ENCODE measurements at regions not wholly inside any gene's neighbourhood (a gene's known extent, or its start where the extent isn't known, plus 50 kb on each side); places are given as distances from the start of the nearest gene placed in this dataset.

- no peak overlapping the region for H3K27ac Mint-ChIP-seq
- no peak overlapping the region for H3K4me3 Mint-ChIP-seq
- no peak for DNase-seq
- H3K36me3 Mint-ChIP-seq, result no peaks in the 10 kb centered on the region
- H3K27me3 Mint-ChIP-seq (ENCODE audit: low read depth in 3 of 3), result peaks cover 0 to 3% (median 0%) of the 10 kb centered on the region in 3 donors
- no peaks in the 10 kb centered on the region for H3K4me1 Mint-ChIP-seq
- peaks cover 0 to 33% (median under 1%) of the 10 kb centered on the region in 6 donors for H3K9me3 Mint-ChIP-seq
These were observed 416.8 kb upstream of the SPTLC3 start for GRCh38 chr20:12591949-12592470.

DNA sequence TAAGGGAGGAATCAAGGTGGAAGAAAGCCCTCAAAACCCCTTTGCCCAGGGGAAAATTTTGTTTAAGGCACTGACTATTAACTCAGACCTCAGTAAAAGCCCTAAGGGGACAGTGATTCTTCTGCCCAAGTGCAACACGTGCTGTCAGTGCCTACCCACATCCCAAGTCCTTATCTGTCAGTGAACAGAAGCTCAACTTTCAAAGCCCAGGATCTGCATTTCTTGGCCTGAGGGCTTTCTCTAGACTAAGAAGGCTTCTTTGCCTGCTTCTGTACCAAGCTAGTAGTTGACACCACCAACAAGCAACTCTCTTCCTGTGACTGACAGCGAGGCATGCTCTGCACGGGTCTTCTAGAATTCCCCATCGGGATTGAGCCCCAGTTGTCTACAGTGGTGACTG, 416.0 kb upstream of the SPTLC3 start:
- no peak overlapping the region for H3K4me3 Mint-ChIP-seq
- H3K27ac Mint-ChIP-seq, result no peak overlapping the region
- no peaks in the 10 kb centered on the region for H3K4me1 Mint-ChIP-seq
- H3K36me3 Mint-ChIP-seq, result no peaks in the 10 kb centered on the region
- DNase-seq, result no peak
- peaks cover 0 to 37% (median under 1%) of the 10 kb centered on the region in 6 donors for H3K9me3 Mint-ChIP-seq
- peaks cover 0 to 3% (median 0%) of the 10 kb centered on the region in 3 donors for H3K27me3 Mint-ChIP-seq (ENCODE audit: low read depth in 3 of 3)

DNA sequence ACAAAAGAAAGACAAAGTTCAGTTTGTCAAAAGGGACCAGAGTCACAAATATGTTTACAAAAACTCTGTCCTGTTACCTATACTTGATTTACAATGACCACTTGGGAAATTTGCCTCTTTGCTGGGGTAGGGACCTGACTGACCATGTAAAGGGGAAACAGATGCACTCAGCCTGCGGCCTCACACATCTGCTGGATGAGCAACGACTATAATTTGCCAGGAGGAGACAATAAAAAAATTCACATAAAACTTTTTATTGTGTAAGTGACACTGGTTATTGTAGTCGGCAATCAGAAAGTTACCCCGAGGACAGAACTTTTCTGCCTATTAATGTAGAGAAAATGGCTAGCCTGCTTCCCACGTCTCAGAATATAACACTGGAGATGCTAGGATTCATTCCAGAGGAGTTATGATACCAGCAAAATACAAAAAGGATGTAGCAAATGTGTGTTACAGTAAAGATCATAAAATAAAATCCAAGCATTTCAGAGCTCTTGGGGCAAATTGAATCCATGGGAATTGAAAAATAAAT, 415.4 kb upstream of the SPTLC3 start:
- DNase-seq, result no peak
- H3K9me3 Mint-ChIP-seq, result peaks cover 0 to 37% (median under 1%) of the 10 kb centered on the region in 6 donors
- no peak overlapping the region for H3K4me3 Mint-ChIP-seq
- H3K36me3 Mint-ChIP-seq, result no peaks in the 10 kb centered on the region
- H3K27me3 Mint-ChIP-seq (ENCODE audit: low read depth in 3 of 3), result peaks cover 0 to 3% (median 0%) of the 10 kb centered on the region in 3 donors
- H3K27ac Mint-ChIP-seq, result no peak overlapping the region
- H3K4me1 Mint-ChIP-seq, result no peaks in the 10 kb centered on the region

GRCh38 chr20:12594410-12595088, 414.2 kb upstream of the SPTLC3 start:
- Mint-ChIP-seq H3K4me3 (no peak overlapping the region), H3K27me3 (ENCODE audit: low read depth in 3 of 3) (peaks cover 0 to 1% (median 0%) of the 10 kb centered on the region in 3 donors), H3K27ac (no peak overlapping the region), H3K4me1 (no peaks in the 10 kb centered on the region), H3K9me3 (peaks cover 0 to 46% (median under 1%) of the 10 kb centered on the region in 6 donors), H3K36me3 (no peaks in the 10 kb centered on the region)
- no peak for DNase-seq

DNA sequence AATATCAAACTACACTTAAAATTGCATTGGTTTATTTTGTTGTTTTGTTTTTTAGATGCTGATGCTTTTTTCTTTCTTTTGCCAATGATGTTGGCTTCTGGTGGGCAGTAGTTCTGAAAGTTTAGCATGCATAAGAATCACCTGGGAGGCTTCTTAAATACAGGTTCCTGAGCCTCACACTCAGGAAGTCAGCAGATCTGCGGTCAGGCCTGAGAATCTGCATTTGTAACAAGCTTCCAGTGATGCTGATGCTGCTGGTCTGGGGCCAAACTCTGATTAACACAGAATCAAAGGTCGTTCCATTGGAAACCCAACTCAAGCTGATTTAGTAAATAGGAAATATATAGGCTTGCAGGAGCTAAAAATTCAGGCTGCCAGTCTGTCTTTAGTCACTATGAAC, 412.9 kb upstream of the SPTLC3 start:
- Mint-ChIP-seq H3K27ac (no peak overlapping the region), H3K36me3 (no peaks in the 10 kb centered on the region), H3K4me1 (no peaks in the 10 kb centered on the region), H3K27me3 (ENCODE audit: low read depth in 3 of 3) (peaks cover 0 to 1% (median 0%) of the 10 kb centered on the region in 3 donors), H3K9me3 (peaks cover 0 to 46% (median under 1%) of the 10 kb centered on the region in 6 donors), H3K4me3 (no peak overlapping the region)
- no peak for DNase-seq

- Mint-ChIP-seq H3K27ac (no peak overlapping the region), H3K27me3 (ENCODE audit: low read depth in 3 of 3) (peaks cover 0 to 1% (median 0%) of the 10 kb centered on the region in 3 donors), H3K36me3 (no peaks in the 10 kb centered on the region), H3K4me3 (no peak overlapping the region), H3K9me3 (peaks cover 0 to 39% (median 1%) of the 10 kb centered on the region in 6 donors), H3K4me1 (no peaks in the 10 kb centered on the region)
- DNase-seq, result no peak
These were observed 411.9 kb upstream of the SPTLC3 start for GRCh38 chr20:12596863-12597262.

DNA sequence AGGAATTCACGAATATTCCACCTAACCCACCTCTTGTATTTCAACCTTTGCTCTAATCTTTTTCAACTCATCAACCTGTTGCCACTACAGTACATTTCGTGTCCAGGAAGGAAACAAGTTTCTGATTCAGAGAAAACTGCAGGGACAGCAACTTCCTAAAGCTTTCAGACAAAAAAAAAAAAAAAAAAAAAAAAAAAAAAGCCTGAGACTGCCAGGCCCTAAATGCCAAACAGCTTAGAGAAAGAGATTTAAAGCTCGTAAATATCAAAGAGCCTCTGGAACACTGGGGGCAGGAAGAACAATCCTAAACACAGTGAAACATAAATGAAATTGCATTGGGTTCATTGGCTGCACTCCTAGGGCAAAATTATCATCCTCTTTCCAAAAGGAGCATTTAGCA, 411.2 kb upstream of the SPTLC3 start:
- Mint-ChIP-seq H3K36me3 (no peaks in the 10 kb centered on the region), H3K27ac (no peak overlapping the region), H3K4me3 (no peak overlapping the region), H3K27me3 (ENCODE audit: low read depth in 3 of 3) (peaks cover 0 to 3% (median 0%) of the 10 kb centered on the region in 3 donors), H3K9me3 (peaks cover 0 to 40% (median 3%) of the 10 kb centered on the region in 6 donors), H3K4me1 (no peaks in the 10 kb centered on the region)
- DNase-seq, result no peak

GRCh38 chr20:12598894-12599293, 409.9 kb upstream of the SPTLC3 start:
- no peak overlapping the region for H3K27ac Mint-ChIP-seq
- H3K4me3 Mint-ChIP-seq, result no peak overlapping the region
- peaks cover 0 to 3% (median 0%) of the 10 kb centered on the region in 3 donors for H3K27me3 Mint-ChIP-seq (ENCODE audit: low read depth in 3 of 3)
- no peaks in the 10 kb centered on the region for H3K4me1 Mint-ChIP-seq
- H3K9me3 Mint-ChIP-seq, result peaks cover 0 to 42% (median 4%) of the 10 kb centered on the region in 6 donors
- no peaks in the 10 kb centered on the region for H3K36me3 Mint-ChIP-seq
- DNase-seq, result no peak

GRCh38 chr20:12599494-12599893, 409.3 kb upstream of the SPTLC3 start:
- H3K27me3 Mint-ChIP-seq (ENCODE audit: low read depth in 3 of 3), result peaks cover 0 to 3% (median 0%) of the 10 kb centered on the region in 3 donors
- no peaks in the 10 kb centered on the region for H3K4me1 Mint-ChIP-seq
- H3K27ac Mint-ChIP-seq, result no peak overlapping the region
- no peak overlapping the region for H3K4me3 Mint-ChIP-seq
- no peaks in the 10 kb centered on the region for H3K36me3 Mint-ChIP-seq
- peaks cover 0 to 40% (median 4%) of the 10 kb centered on the region in 6 donors for H3K9me3 Mint-ChIP-seq
- no peak for DNase-seq

DNA sequence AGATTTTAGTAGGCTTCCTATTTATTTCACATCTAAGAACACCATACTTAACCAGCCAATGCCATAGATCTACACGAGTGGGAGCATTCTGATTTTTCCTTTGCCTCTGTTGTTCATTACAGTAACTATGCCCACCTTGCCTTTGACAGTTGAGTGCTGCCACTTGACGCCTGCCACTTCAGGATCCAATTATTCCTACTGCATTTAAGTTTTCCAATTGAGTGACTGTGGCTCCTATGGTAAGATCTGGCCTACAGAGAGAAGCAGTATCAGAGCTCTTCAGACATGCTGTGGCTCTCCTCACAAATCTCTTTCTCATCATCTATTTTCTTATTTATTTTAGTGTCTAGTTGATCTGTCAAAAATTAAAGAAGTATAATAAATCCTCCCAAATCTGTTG, 403.0 kb upstream of the SPTLC3 start:
- no peak overlapping the region for H3K4me3 Mint-ChIP-seq
- no peaks in the 10 kb centered on the region for H3K36me3 Mint-ChIP-seq
- peaks cover 0 to 1% (median 0%) of the 10 kb centered on the region in 3 donors for H3K27me3 Mint-ChIP-seq (ENCODE audit: low read depth in 3 of 3)
- no peak overlapping the region for H3K27ac Mint-ChIP-seq
- peaks cover 0 to 26% (median 8%) of the 10 kb centered on the region in 6 donors for H3K9me3 Mint-ChIP-seq
- peaks cover 2 to 12% of the 10 kb centered on the region in 2 donors for H3K4me1 Mint-ChIP-seq
- DNase-seq, result no peak

DNA sequence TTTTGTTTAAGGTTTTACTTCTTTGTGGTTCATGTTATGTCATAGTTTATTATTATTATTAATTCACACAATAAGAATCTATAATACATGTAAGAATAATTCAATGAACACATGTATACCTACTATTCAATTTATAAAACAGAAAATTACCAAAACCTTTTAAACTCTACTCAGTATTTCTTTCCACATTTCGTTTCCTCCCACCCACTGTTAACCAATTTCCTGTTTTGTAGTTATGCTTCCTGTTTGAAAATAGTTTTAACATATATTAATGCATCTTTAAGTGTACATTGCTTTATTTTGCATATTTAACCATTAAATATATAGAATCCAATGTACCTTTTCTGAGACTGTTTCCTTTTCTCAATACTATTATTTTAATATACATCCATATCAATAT, 397.9 kb upstream of the SPTLC3 start:
- DNase-seq, result peak in 1 of 3 donors; percentile 2
- Mint-ChIP-seq H3K9me3 (peaks cover 4 to 16% (median 11%) of the 10 kb centered on the region in 6 donors), H3K4me3 (peak overlapping the region in 3 of 5 donors; percentile 9 to 67 (median 49)), H3K36me3 (no peaks in the 10 kb centered on the region), H3K4me1 (peaks cover 7 to 46% of the 10 kb centered on the region in 2 donors), H3K27me3 (ENCODE audit: low read depth in 3 of 3) (peaks cover 0 to 1% (median 0%) of the 10 kb centered on the region in 3 donors), H3K27ac (peak overlapping the region in 1 of 6 donors; percentile 26)

GRCh38 chr20:12614764-12615163, 394.0 kb upstream of the SPTLC3 start:
- H3K4me1 Mint-ChIP-seq, result peaks cover 11 to 64% of the 10 kb centered on the region in 2 donors
- peaks cover 5 to 16% (median 14%) of the 10 kb centered on the region in 6 donors for H3K9me3 Mint-ChIP-seq
- H3K4me3 Mint-ChIP-seq, result no peak overlapping the region
- peak in 1 of 3 donors; percentile 3 for DNase-seq
- peak overlapping the region in 2 of 6 donors; percentile 7 to 43 for H3K27ac Mint-ChIP-seq
- peaks cover 0 to 1% (median 0%) of the 10 kb centered on the region in 3 donors for H3K36me3 Mint-ChIP-seq
- peaks cover 0 to 3% (median 0%) of the 10 kb centered on the region in 3 donors for H3K27me3 Mint-ChIP-seq (ENCODE audit: low read depth in 3 of 3)

- DNase-seq, result no peak
- Mint-ChIP-seq H3K4me3 (peak overlapping the region in 1 of 5 donors; percentile 17), H3K9me3 (peaks cover 6 to 21% (median 12%) of the 10 kb centered on the region in 6 donors), H3K27me3 (ENCODE audit: low read depth in 3 of 3) (peaks cover 0 to 2% (median 0%) of the 10 kb centered on the region in 3 donors), H3K36me3 (peaks cover 0 to 3% (median 0%) of the 10 kb centered on the region in 3 donors), H3K4me1 (peaks cover 8 to 44% of the 10 kb centered on the region in 2 donors), H3K27ac (peak overlapping the region in 2 of 6 donors; percentile 32 to 46)
These were observed 391.7 kb upstream of the SPTLC3 start for GRCh38 chr20:12617076-12617475.

DNA sequence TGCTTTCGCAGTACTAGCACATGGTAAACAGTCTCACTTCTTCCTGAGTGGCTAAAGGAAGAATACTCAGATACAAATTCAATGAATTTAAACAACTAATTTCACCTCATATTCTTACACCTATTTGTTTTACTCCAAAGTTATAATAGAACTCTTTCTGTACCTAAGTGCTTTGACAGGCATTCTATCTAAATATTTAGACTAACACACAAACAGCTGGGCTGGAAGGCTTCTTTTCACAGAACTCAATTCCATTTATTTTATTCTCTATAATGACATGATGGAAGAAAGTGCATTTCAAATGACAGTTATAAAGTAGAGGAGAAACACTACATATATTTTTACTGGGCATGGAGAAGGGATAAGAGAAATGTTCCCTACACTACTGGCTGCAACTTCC, 384.9 kb upstream of the SPTLC3 start:
- H3K4me3 Mint-ChIP-seq, result no peak overlapping the region
- H3K36me3 Mint-ChIP-seq, result peaks cover 0 to 3% (median 0%) of the 10 kb centered on the region in 3 donors
- DNase-seq, result no peak
- H3K27me3 Mint-ChIP-seq (ENCODE audit: low read depth in 3 of 3), result peaks cover 0 to 1% (median 0%) of the 10 kb centered on the region in 3 donors
- H3K4me1 Mint-ChIP-seq, result peaks cover 8 to 24% of the 10 kb centered on the region in 2 donors
- peak overlapping the region in 1 of 6 donors; percentile 4 for H3K27ac Mint-ChIP-seq
- peaks cover 3 to 14% (median 8%) of the 10 kb centered on the region in 6 donors for H3K9me3 Mint-ChIP-seq

All from immature natural killer cell (primary cell).